Stomach (tissue), 4 donors: ENCODE measurements at regions not wholly inside any gene's neighbourhood (a gene's known extent, or its start where the extent isn't known, plus 50 kb on each side); places are given as distances from the start of the nearest gene placed in this dataset.
A peak's percentile ranks its signal among the peaks of the same experiment; 100 is the strongest.

ENCODE experiments used
- EP300 ChIP-seq: sonication (generic); formaldehyde crosslinking; IDR thresholded peaks from one replicate; pipeline ENCODE4 v1.6.1; 2017; ENCODE audit warnings: antibody characterized with exemption
- POLR2A ChIP-seq, 4 donors: fragments of 450-650 bp; IDR thresholded peaks; one replicate each; pipeline ENCODE4 v1.6.1; 2016; ENCODE audit warnings: antibody characterized with exemption in 4 of 4, control low read depth in 2 of 4, mild to moderate bottlenecking in 1 of 4, moderate library complexity in 1 of 4
- POLR2AphosphoS5 ChIP-seq, 3 donors: sonication (generic); formaldehyde crosslinking; IDR thresholded peaks; one replicate each; pipeline ENCODE4 v1.6.1; 2016; ENCODE audit warnings: antibody characterized with exemption in 3 of 3

DNA sequence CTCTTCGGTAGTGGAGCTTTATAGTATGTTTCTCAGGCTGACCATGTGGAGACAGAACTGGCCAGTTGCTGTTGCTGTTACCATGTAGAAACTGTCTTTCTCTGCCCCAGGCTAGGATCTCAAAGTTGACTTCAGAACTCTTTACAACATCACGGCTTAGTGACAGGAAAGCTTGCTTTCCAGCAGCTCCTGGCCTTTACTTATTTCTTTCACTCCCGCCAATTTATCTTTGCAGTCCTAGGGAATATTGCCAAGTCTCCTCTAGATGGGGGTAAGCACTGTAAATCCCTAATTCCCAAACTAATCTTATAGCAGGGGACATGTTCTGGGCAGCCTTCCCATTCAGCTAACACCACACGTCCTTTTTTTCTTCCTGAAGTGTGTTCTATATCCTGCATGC is 631.6 kb downstream of the SPRY1 start:
- TF ChIP-seq POLR2AphosphoS5 (IDR thresholded peaks at IDR 0.05) = peak in 2 of 3 donors; percentile 21 to 39
- no peak for TF ChIP-seq EP300
- TF ChIP-seq POLR2A (IDR thresholded peaks at IDR 0.05) = no peak
